CD1c-positive myeloid dendritic cell (primary cell): ENCODE measurements at regions not wholly inside any gene's neighbourhood (a gene's known extent, or its start where the extent isn't known, plus 50 kb on each side); places are given as distances from the start of the nearest gene placed in this dataset.
"Not testable (repeated sequence)": the region's sequence is repeated elsewhere in the genome, so short reads cannot be mapped to it uniquely, and the experiment has no call there.

Source experiments
- DNase-seq: peaks from one replicate; pipeline ENCODE4 v3.0.0-alpha.2; 2016; ENCODE audit errors: extremely low spot score

DNA sequence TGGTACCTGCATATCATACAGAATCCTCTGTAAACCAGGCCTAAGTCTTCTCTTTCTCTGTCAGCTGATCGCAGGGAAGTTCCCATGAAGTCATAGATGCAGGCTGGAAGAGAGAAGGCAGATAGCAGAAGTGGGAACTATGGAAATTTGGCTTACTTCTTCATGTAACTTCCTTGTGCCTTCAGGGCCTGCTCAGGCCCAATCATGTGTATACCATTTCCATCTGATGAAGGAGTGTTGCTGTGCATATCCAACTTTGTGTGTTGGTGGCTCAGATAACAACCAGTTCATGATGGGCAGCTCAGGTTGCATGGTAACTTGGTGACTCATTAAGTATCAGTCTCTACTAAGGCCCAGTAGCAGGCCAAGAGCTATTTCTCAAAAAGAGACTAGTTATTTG, 53.1 kb upstream of the CEP295 start:
- DNase-seq = peak; percentile 86

DNA sequence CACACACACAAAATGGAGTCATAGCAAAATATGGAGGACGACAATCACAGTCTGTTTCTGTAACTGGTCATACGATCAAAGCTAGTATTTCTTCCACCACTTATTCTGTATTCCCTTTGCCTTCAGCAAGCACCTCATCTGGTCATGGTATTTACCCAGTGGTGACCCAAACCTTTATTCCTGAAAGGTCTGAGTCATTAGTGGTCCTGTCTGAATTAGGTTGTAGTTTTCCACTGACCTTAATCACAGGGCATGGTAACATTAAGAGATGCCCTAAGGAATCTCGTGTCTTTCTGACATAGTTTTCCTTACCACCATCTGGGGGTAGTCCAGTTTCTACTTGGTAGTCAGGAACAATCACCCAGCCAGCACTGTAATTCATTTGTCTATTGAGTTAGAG, 54.8 kb upstream of the CEP295 start:
- no peak for DNase-seq

DNA sequence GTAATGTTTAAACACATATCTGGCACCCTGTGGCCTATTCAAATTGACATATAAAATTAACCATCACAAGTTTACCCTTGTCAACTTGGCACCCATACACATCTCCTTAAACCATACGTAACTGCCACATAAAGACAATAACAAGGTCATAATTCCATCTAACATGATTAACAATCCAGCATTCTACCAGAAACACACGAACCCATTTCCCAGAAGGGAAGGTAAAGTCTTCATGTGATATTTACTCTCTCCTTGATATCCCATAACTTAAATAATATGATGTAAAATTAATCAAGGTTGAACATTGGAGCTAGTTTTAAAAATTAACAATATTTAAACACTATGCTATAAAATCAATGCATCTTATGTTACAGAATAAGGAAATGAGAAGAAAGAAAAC, 55.2 kb upstream of the CEP295 start:
- no peak for DNase-seq

DNA sequence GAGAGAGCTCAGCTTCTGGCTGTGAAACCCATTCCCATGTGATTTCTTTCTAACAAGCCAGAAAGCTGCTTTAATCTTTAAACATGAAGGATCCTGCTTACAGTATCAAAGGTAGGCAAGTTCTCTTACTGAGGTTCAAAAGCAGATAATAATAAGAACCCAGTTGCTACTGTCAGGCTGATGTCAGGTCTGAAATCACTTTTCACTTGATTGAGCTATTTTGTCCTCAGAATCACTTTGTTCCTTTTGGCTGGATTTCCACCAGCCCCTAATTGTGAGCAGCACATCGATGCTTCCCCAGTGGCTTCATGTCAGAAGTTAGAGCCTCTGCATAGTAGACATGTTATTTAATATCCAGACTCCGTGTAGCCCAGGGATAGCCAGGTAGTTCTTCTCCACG, 55.8 kb upstream of the CEP295 start:
- DNase-seq = no peak

DNA sequence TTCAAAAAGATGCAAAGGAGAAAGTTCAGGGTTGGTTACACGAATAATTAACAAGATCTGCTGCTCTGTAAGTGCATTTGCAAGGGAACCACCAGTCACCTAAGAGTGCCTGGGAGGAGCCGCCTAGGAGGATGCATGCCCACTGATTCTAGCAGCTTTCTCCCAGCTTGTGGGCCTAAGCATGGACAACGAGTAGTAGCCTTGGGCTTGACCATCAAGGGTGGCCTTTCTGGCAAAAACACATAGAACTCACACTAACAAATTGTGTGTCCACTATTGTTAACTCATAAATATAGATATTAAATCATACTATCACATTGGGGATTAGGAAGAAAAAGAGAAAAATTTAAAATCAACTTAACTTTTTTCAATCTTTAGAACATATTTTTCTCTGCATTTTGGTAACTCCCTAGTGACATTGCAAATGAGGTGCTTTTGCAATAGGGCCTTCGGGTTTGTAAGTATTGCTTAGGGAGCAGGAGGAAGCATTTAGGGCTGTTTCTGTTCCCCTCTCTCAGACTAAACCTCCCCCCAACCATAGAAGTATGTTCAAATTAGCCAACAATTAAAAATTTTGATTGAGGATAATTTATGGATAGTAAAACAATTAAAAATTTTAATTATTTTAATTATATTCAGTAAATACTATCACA, 57.3 kb upstream of the CEP295 start:
- peak; percentile 69 for DNase-seq

DNA sequence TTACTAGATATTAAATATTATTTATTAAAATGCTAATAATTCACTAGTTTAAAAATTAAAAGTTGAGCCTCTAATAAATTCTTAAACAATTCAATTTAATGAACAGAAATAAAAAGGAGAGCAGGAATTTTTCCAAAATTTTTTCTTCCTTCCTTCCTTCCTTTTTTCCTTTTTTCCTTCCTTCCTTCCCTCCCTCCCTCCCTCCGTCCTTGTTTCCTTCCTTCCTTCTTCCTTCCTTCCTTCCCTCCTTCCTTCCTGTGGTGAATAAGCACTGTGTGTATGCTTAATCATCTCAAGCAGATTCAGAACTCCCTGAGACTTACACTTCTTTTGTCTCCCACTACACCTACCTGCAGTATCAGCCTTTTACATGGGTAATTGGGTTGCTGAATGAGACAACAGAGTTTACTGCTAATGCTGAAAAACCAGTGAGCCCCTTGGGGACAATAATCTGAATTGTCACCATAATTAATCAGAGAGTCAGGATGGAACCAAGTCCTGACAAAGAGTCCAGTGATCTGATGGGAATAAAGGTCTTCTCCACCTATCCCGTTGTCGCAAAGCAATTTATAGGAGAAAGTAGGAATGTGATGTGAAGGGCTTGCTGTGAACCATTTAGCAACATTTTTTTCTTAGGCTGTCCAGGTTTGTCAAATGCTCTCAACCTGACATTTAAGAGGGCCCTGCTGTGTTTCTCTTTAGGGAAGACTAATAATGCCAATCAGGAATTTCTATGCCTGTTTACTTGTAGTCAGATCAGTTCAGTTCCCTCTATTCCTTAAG, 58.1 kb upstream of the CEP295 start:
- DNase-seq = no peak

DNA sequence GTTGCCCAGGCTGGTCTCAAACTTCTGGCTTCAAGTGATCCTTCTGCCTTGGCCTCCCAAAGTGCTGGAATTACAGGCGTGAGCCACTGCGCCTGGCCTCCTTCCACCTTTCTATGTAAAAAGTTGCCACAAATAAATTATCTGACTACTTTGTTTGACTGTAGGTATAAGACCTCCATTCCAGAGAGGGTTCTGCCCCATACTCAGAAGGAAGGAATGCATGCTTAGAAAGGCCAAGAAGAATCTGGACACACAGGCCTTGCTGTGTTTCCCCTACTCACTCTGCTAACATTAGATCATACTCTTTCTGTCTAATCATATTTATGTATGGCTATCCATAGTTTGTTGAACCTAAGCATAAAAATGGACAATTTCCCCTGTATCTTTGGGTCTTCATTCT, 53.0 kb upstream of the SMCO4 start:
- not testable (repeated sequence) for DNase-seq
